D721Med (cell line): ENCODE measurements at regions not wholly inside any gene's neighbourhood (a gene's known extent, or its start where the extent isn't known, plus 50 kb on each side); places are given as distances from the start of the nearest gene placed in this dataset.
A peak's percentile ranks its signal among the peaks of the same experiment; 100 is the strongest.

ENCODE experiments used
- DNase-seq: peaks from one replicate; pipeline ENCODE4 v3.0.0; 2011; ENCODE audit warnings: low spot score; ENCODE audit not compliant: insufficient read length
- FAIRE-seq: peaks from 2 replicates; lab custom pipeline; 2011; peaks lifted over from hg19 to GRCh38; lab: Jason Lieb, UNC
- TF ChIP-seq, protein P1 (sequence below): IDR thresholded peaks from 2 replicates; pipeline ENCODE4 v1.5.1; 2012; ENCODE audit warnings: mild to moderate bottlenecking, control low read depth; ENCODE audit not compliant: insufficient read depth; ENCODE audit errors: missing control alignments

GRCh38 chr3:6120786-6121185, 740.1 kb upstream of the GRM7 start:
- TF ChIP-seq, protein P1, sequence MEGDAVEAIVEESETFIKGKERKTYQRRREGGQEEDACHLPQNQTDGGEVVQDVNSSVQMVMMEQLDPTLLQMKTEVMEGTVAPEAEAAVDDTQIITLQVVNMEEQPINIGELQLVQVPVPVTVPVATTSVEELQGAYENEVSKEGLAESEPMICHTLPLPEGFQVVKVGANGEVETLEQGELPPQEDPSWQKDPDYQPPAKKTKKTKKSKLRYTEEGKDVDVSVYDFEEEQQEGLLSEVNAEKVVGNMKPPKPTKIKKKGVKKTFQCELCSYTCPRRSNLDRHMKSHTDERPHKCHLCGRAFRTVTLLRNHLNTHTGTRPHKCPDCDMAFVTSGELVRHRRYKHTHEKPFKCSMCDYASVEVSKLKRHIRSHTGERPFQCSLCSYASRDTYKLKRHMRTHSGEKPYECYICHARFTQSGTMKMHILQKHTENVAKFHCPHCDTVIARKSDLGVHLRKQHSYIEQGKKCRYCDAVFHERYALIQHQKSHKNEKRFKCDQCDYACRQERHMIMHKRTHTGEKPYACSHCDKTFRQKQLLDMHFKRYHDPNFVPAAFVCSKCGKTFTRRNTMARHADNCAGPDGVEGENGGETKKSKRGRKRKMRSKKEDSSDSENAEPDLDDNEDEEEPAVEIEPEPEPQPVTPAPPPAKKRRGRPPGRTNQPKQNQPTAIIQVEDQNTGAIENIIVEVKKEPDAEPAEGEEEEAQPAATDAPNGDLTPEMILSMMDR: no peak
- DNase-seq (no peak), FAIRE-seq (no peak)

DNA sequence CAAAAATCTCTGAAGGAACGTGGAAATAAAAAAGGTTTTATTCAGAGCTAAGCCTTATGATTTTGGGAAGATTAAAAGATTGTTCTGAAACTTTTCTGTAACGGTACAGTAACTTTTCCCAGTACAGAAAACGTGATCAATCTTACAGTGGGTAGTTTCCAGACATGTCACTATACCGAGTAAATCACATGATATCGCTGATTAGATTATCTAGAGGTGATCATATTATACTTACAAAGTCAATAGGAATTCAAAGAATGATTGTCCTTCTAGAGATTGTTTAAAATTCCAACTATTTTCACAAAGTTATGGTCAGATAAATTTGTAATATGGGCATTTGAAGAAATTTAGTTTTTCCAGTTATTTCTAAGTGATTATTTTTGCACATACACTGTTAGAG, 736.0 kb upstream of the GRM7 start:
- TF ChIP-seq, protein P1: no peak

GRCh38 chr3:6125520-6125919, 735.4 kb upstream of the GRM7 start:
- FAIRE-seq (no peak), DNase-seq (no peak)
- TF ChIP-seq, protein P1: no peak

More for the DNA sequence above, 736.0 kb upstream of the GRM7 start:
- FAIRE-seq: peak; percentile 81
- DNase-seq: no peak

- TF ChIP-seq, protein P1: no peak
- no peak for DNase-seq
- FAIRE-seq: no peak
Measured at GRCh38 chr3:6132684-6133432, 728.1 kb upstream of the GRM7 start.

GRCh38 chr3:6142707-6143106, 718.2 kb upstream of the GRM7 start:
- no peak for FAIRE-seq
- TF ChIP-seq, protein P1: no peak
- no peak for DNase-seq

DNA sequence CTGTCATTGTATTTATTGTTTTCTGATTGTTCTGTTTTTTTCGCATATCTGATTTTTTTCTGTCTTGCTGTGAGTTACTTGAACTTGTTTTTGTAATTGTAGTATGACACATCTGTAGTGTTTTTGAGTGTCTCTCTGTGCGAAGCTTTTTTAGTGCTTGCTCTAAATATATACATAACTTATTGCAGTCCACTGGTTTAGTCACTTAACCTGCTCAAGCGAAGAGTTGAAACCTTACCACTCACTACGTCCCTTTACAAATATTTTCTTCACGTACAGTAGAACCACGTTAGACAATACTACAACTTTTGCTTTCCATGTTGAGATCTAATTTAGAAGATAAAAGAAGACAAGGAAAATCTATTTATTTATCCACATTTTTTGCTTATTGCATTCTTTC, 713.0 kb upstream of the GRM7 start:
- DNase-seq (no peak), FAIRE-seq (no peak)
- TF ChIP-seq, protein P1: no peak

DNA sequence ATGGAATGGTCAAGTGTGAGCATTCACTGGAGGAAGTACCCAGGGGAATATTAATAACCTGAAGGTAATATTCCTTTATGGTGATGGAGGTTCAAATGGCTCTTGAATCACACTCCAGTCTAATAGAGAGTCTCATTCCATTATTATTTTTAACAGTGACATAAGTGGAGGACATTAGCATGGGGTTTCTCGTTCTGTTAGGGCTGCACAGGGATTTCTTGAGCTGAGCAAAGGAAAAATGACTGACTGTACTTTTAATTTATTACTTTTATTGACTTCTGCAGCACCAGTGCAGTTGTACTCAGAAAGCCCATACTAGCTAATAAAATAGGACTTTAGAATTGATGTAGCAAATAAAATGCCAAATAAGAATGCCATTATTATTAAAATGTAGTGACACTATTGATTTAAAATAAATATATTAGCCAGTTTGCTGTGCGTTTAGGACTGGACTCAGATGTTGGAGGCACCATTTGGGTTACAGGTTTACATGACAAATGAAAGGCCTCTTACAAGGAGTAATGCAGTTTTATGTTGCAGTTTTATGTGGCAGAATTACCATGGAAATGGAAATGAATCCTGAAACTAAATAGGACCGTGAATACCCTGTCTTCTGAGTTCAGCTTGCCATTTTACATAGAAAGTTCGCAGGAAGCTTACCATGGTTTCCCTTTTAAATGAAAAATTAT, 705.1 kb upstream of the GRM7 start:
- no peak for FAIRE-seq
- DNase-seq: no peak
- TF ChIP-seq, protein P1: no peak
